Ishikawa (cell line): ENCODE measurements at regions not wholly inside any gene's neighbourhood (a gene's known extent, or its start where the extent isn't known, plus 50 kb on each side); places are given as distances from the start of the nearest gene placed in this dataset.

ENCODE experiments used
- CEBPB ChIP-seq: IDR thresholded peaks from 2 replicates; pipeline ENCODE4 v1.6.1; 2012
- CREB1 ChIP-seq: IDR thresholded peaks from 2 replicates; pipeline ENCODE4 v1.6.1; 2012; ENCODE audit warnings: low read depth
- EGR1 ChIP-seq: IDR thresholded peaks from 2 replicates; pipeline ENCODE4 v1.6.1; 2012
- EP300 ChIP-seq: IDR thresholded peaks from 2 replicates; pipeline ENCODE4 v1.6.1; 2012; ENCODE audit warnings: borderline replicate concordance
- FOXM1 ChIP-seq: IDR thresholded peaks from 2 replicates; pipeline ENCODE4 v1.6.1; 2012; ENCODE audit warnings: low read depth, borderline replicate concordance
- MAX ChIP-seq: IDR thresholded peaks from 2 replicates; pipeline ENCODE4 v1.6.1; 2012
- NFIC ChIP-seq: IDR thresholded peaks from 2 replicates; pipeline ENCODE4 v1.6.1; 2012
- RAD21 ChIP-seq: IDR thresholded peaks from 2 replicates; pipeline ENCODE4 v1.6.1; 2012; ENCODE audit warnings: low read depth
- REST ChIP-seq: IDR thresholded peaks from 2 replicates; pipeline ENCODE4 v1.6.1; 2012; ENCODE audit warnings: low read depth, mild to moderate bottlenecking
- TAF1 ChIP-seq: IDR thresholded peaks from 2 replicates; pipeline ENCODE4 v1.6.1; 2012; ENCODE audit warnings: low read depth, mild to moderate bottlenecking
- TCF12 ChIP-seq: IDR thresholded peaks from 2 replicates; pipeline ENCODE4 v1.6.1; 2012; ENCODE audit warnings: low read depth
- TEAD4 ChIP-seq: IDR thresholded peaks from 2 replicates; pipeline ENCODE4 v1.6.1; 2012
- USF1 ChIP-seq: IDR thresholded peaks from 2 replicates; pipeline ENCODE4 v1.6.1; 2012
- YY1 ChIP-seq: IDR thresholded peaks from 2 replicates; pipeline ENCODE4 v1.6.1; 2012; ENCODE audit warnings: low read depth
- ZBTB7A ChIP-seq: IDR thresholded peaks from 2 replicates; pipeline ENCODE4 v1.6.1; 2012; ENCODE audit warnings: low read depth

- TF ChIP-seq REST (no peak), TCF12 (no peak), TAF1 (no peak), EGR1 (no peak), FOXM1 (no peak), CREB1 (no peak), NFIC (no peak), RAD21 (no peak), CEBPB (no peak), EP300 (no peak), USF1 (no peak)
Measured at GRCh38 chr14:66404051-66404545, 82.1 kb upstream of the CCDC196 start.

- no peak for TF ChIP-seq MAX
- TF ChIP-seq CEBPB = no peak
- no peak for TF ChIP-seq TCF12
- TF ChIP-seq REST = no peak
- TF ChIP-seq TEAD4 = no peak
- no peak for TF ChIP-seq USF1
- no peak for TF ChIP-seq RAD21
- TF ChIP-seq FOXM1 = no peak
- TF ChIP-seq EP300 = no peak
- no peak for TF ChIP-seq ZBTB7A
Measured at GRCh38 chr14:66405158-66405557, 81.0 kb upstream of the CCDC196 start.

GRCh38 chr14:66413901-66414300, 72.3 kb upstream of the CCDC196 start:
- TF ChIP-seq EGR1 (no peak), FOXM1 (no peak), TCF12 (no peak)

- TF ChIP-seq EP300 (no peak), NFIC (no peak), CREB1 (no peak), RAD21 (no peak), ZBTB7A (no peak), TEAD4 (no peak), REST (no peak), EGR1 (no peak), CEBPB (no peak), FOXM1 (no peak), TAF1 (no peak), TCF12 (no peak), USF1 (no peak), YY1 (no peak), MAX (no peak)
Measured at GRCh38 chr14:66414511-66414910, 71.7 kb upstream of the CCDC196 start.
